ENCODE measurements at regions not wholly inside any gene's neighbourhood (a gene's known extent, or its start where the extent isn't known, plus 50 kb on each side); places are given as distances from the start of the nearest gene placed in this dataset.

GRCh38 chrX:10781847-10782530 is 161.6 kb upstream of the MID1 start:
- no peak for DNase-seq (ENCODE audit: low spot score in 2 of 2, unreplicated experiment in 2 of 2)
- no peaks in the 10 kb centered on the region for H3K27me3 Mint-ChIP-seq (ENCODE audit: low read depth)
- H3K4me1 Mint-ChIP-seq = no peaks in the 10 kb centered on the region
- peaks cover 20% of the 10 kb centered on the region for H3K9me3 Mint-ChIP-seq
- TF ChIP-seq CTCF (IDR thresholded peaks at IDR 0.05; ENCODE audit: unreplicated experiment) = no peak
- H3K4me3 Mint-ChIP-seq = no peak overlapping the region
- H3K36me3 Mint-ChIP-seq = no peaks in the 10 kb centered on the region
- H3K27ac Mint-ChIP-seq = no peak overlapping the region

GRCh38 chrX:10783451-10783995 is 163.1 kb upstream of the MID1 start:
- Mint-ChIP-seq H3K9me3 (peaks cover 24% of the 10 kb centered on the region), H3K4me1 (no peaks in the 10 kb centered on the region), H3K27me3 (ENCODE audit: low read depth) (no peaks in the 10 kb centered on the region), H3K36me3 (no peaks in the 10 kb centered on the region), H3K27ac (no peak overlapping the region), H3K4me3 (no peak overlapping the region)
- no peak for TF ChIP-seq CTCF (IDR thresholded peaks at IDR 0.05; ENCODE audit: unreplicated experiment)
- no peak for DNase-seq (ENCODE audit: low spot score in 2 of 2, unreplicated experiment in 2 of 2)

GRCh38 chrX:10787264-10787663 is 166.9 kb upstream of the MID1 start:
- peaks cover 36% of the 10 kb centered on the region for H3K9me3 Mint-ChIP-seq
- H3K27me3 Mint-ChIP-seq (ENCODE audit: low read depth) = no peaks in the 10 kb centered on the region
- no peaks in the 10 kb centered on the region for H3K36me3 Mint-ChIP-seq
- H3K27ac Mint-ChIP-seq = no peak overlapping the region
- no peak for TF ChIP-seq CTCF (IDR thresholded peaks at IDR 0.05; ENCODE audit: unreplicated experiment)
- DNase-seq (ENCODE audit: low spot score in 2 of 2, unreplicated experiment in 2 of 2) = no peak
- no peak overlapping the region for H3K4me3 Mint-ChIP-seq
- no peaks in the 10 kb centered on the region for H3K4me1 Mint-ChIP-seq

- Mint-ChIP-seq H3K4me3 (no peak overlapping the region), H3K27ac (no peak overlapping the region), H3K36me3 (no peaks in the 10 kb centered on the region), H3K4me1 (peaks cover 23% of the 10 kb centered on the region), H3K27me3 (ENCODE audit: low read depth) (no peaks in the 10 kb centered on the region), H3K9me3 (peaks cover 44% of the 10 kb centered on the region)
- no peak for DNase-seq (ENCODE audit: low spot score in 2 of 2, unreplicated experiment in 2 of 2)
- TF ChIP-seq CTCF (IDR thresholded peaks at IDR 0.05; ENCODE audit: unreplicated experiment) = no peak
Measured at GRCh38 chrX:10794203-10794630, 173.8 kb upstream of the MID1 start.

GRCh38 chrX:10795721-10796120 is 175.3 kb upstream of the MID1 start:
- Mint-ChIP-seq H3K27me3 (ENCODE audit: low read depth) (no peaks in the 10 kb centered on the region), H3K36me3 (no peaks in the 10 kb centered on the region), H3K4me1 (peaks cover 23% of the 10 kb centered on the region), H3K4me3 (no peak overlapping the region), H3K9me3 (peaks cover 43% of the 10 kb centered on the region), H3K27ac (no peak overlapping the region)
- DNase-seq (ENCODE audit: low spot score in 2 of 2, unreplicated experiment in 2 of 2) = no peak
- TF ChIP-seq CTCF (IDR thresholded peaks at IDR 0.05; ENCODE audit: unreplicated experiment) = no peak

All from mesothelial cell of epicardium (in vitro differentiated cells).